ENCODE measurements at regions not wholly inside any gene's neighbourhood (a gene's known extent, or its start where the extent isn't known, plus 50 kb on each side); places are given as distances from the start of the nearest gene placed in this dataset.
"Not testable (repeated sequence)": the region's sequence is repeated elsewhere in the genome, so short reads cannot be mapped to it uniquely, and the experiment has no call there.

GRCh38 chr11:41714101-41714500, 254.6 kb upstream of the LRRC4C start:
- no peak for DNase-seq

- DNase-seq: no peak
These were observed 257.4 kb upstream of the LRRC4C start for GRCh38 chr11:41716862-41717261.

DNA sequence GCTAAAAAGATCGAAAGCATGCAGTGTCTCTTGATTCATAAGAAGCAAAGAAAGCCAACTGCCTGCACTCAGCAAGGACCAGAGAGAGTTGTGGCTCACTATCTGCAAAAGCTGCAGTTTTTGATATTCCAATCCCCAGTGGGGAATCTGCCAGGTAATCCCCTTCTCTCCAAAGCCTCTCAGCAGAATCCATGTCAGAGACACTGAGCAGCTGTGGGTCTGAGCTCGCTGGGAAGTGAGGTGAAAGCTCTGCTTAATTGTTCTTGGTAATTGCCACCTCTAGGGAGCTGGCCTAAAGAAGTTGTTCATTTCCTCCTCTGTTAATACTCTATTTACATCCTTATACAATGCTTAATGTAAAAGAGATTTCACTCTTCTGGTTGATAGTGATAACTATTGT, 261.3 kb upstream of the LRRC4C start:
- no peak for DNase-seq

DNA sequence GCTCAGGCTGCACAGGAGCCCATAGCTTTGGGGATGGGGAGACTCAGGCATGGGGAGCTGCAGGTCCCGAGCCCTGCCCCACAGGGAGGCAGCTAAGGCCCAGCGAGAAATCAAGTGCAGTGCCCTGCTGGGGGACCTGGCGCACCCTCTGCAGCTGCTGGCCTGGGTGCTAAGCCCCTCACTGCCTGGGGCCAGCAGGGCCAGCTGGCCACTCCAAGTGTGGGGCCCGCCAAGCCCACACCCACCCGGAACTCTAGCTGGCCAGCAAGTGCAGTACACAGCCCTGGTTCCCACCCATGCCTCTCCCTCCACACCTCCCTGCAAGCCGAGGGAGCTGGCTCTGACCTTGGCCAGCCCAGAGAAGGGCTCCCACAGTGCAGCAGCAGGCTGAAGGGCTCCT, 268.7 kb upstream of the LRRC4C start:
- not testable (repeated sequence) for DNase-seq

- DNase-seq: no peak
These were observed 315.8 kb upstream of the LRRC4C start for GRCh38 chr11:41775296-41775695.

DNA sequence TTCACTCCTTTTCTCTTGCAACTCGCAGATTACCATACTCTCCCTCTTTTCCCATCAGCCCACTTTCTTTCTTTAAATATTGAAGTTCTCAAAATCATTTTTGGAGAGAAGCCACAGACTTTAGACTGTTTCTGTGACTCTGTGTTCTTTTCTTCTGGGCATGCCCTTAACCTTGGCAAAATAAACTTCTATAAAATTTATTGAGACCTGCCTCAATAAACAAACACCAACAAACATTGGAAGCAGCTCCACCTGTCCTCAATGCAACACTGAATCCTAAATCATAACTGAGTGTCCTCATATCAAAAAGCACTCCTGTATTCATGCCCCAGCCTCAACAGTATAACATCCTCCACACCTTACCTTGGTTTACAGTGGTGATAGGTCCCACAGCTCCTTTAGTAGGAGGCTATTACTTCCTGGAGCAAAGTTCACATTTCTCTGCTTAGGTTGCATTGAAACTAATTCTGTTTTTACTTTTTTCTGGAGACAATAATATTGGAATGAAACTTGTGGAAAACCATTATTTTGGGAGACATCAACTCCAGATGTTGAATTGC, 320.0 kb upstream of the LRRC4C start:
- DNase-seq: no peak

- no peak for DNase-seq
These were observed 322.0 kb upstream of the LRRC4C start for GRCh38 chr11:41781441-41781840.

DNA sequence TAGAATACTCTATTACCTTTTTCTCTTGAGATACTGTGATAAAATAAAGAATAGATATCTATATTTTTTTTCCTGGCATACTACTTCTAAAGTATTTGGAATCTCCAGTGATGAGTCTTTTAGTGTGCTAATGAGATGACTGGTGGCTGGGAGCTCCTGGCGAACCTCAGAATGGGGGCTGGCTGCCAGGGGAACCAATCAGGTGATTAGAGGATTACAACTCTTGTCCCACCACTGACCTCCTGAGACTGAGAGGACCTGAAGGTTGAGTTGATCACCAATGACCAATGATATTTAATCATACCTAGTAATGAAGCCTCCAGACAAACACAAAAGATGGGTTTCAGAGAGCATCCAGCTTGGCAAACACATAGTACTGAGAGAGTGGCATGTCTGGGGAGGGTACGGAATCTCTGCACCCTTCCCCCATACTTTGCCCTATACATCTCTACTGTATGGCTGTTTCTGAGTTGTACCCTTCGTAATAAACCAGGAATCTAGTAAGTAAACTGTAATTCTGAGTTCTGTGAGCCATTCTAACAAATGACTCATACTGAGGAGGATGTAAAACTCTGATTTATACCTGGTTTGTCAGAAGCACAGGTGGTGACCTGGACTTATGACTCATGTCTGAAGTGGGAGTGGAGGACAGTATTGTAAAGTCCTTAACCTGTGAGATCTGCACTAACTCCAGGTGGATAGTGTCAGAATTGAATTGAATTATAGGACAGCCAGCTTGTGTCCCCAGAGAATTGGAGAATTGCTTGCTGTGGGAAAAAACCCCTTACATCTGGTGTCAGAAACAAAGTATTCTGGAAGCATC, 325.3 kb upstream of the LRRC4C start:
- DNase-seq: no peak

DNA sequence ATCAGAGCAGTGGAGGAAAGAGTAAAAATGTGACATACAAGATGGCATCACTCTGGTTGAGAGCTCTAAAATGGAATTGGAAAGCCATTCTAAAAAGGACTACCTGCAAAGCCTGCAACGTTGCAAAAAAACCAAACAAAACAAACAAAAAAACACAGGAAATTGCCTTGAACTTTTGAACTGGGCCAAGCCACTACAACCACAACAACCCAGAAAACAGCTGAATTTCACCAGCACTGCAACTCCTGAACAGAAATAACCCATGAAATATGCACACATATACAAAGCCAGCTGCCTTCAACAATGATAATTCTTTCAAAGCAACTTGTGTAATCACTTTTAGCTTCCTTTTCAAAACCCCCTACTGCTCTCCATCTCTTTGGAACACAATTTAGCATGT, 326.6 kb upstream of the LRRC4C start:
- no peak for DNase-seq

- DNase-seq: no peak
These were observed 328.7 kb upstream of the LRRC4C start for GRCh38 chr11:41788177-41788576.

- no peak for DNase-seq
These were observed 329.9 kb upstream of the LRRC4C start for GRCh38 chr11:41789376-41789775.

- no peak for DNase-seq
These were observed 335.6 kb upstream of the LRRC4C start for GRCh38 chr11:41795004-41795403.

- no peak for DNase-seq
These were observed 340.3 kb upstream of the LRRC4C start for GRCh38 chr11:41799754-41800153.

DNA sequence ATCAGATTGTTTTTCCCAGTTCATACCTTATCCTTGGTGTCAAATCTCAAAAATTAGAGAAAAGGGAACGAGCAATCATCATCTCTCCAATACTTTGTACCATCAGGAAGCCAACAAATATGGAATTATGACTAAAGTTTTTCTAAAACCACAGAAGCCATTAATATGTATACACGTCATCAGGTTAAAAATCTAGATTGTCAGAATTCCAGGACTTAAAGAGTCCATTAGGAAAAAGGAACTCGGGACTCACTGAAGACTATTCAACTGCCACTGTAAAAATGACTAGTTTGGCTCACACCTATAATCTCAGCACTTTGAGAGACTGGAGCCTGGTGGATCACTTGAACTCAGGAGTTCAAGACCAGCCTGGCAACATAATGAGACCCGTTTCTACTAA, 344.4 kb upstream of the LRRC4C start:
- DNase-seq: no peak

DNA sequence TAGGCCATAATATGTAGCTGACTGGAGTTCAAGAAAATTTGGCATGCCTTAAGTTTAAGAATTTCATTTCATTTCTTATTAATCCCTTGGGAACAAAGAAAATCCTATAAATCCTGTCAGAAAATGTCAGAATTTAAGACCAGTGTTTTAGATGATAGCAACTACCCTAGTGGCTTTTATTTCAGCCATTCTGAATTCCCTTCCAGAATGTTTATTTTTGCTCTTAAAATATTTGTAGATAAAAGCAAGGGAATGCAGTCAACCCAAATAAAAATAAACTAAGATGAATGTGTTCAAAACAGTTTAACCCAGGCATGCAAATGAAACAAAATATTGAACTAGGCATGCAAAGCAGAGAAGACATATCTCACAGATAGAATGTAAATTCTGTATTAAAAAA, 356.9 kb upstream of the LRRC4C start:
- no peak for DNase-seq

DNA sequence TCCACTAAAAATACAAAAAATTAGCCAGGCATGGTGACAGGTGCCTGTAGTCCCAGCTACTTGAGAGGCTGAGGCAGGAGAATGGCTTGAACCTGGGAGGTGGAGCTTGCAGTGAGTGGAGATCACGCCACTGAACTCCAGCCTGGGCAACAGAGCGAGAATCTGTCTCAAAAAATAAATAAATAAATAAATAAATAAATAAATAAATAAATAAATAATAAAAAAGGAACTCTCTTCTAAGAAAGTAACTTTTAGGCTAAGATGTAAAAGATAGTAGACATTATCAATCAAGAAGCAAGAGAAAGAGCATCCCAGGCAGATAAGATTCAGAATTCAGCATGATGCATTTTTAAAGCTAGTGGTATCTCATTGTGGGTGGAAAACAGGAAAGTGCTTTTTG, 364.8 kb upstream of the LRRC4C start:
- DNase-seq: not testable (repeated sequence)

GRCh38 chr11:41826085-41826484, 366.6 kb upstream of the LRRC4C start:
- DNase-seq: no peak

- DNase-seq: no peak
These were observed 377.0 kb upstream of the LRRC4C start for GRCh38 chr11:41836431-41836830.

DNA sequence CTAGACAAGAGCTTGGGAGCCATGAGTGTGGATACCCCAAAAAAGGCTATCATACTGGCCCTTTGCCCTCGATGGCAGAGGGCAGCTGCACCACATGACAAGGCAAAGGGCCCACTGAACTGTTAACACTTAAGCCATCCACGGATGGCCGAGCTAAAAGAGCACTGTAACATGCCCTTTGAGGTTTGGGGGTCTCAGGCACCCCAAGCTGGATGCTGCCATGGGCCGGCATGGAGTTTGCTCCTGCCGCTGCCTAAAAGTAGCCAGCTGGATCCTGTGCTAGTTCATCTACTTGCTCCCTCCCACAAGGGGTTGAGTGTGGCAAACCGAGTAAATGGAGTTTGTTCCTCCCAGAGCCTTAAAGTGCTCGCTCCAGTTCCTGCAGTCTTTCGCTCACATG, 383.2 kb upstream of the LRRC4C start:
- DNase-seq: no peak

DNA sequence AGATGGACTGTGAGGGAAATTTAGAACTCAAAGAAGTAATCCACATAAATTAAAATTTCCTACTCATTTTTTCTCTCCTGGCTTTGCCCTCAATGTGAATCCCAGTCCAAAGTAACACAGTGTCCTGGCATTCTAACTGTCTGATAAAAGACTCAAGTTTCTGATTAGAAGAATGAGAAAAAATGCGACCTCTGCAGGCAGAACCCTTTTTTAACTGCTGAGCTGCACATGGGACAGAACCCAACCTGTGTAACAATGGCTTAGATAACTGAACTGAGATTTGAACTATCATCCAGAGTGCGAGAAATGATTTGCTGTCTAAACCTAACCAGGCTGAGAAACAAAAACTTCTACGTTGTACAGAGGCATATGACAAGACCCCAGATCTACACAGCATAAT, 385.6 kb upstream of the LRRC4C start:
- no peak for DNase-seq

- DNase-seq: no peak
These were observed 388.9 kb upstream of the LRRC4C start for GRCh38 chr11:41848349-41848748.

- no peak for DNase-seq
These were observed 389.8 kb upstream of the LRRC4C start for GRCh38 chr11:41849250-41849649.

DNA sequence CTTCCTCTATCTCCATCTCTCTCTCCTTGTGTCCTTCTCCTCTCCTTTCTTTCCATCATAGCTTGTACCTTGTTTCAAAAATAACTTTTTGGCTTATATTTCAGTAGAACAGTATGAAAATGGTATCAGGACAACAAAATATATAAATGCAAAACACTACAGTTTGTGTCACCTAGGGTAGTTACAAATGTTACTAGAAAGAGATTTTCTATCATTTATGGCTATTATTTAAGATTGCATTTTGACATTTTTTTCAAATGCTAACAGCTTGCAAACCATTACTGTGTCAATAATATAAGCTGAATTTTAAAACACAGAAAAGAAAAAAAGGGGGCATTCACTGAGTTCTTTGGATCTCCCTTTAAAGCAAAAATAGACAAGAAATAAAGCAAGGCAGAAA, 392.3 kb upstream of the LRRC4C start:
- no peak for DNase-seq

- no peak for DNase-seq
These were observed 402.4 kb upstream of the LRRC4C start for GRCh38 chr11:41861838-41862237.

DNA sequence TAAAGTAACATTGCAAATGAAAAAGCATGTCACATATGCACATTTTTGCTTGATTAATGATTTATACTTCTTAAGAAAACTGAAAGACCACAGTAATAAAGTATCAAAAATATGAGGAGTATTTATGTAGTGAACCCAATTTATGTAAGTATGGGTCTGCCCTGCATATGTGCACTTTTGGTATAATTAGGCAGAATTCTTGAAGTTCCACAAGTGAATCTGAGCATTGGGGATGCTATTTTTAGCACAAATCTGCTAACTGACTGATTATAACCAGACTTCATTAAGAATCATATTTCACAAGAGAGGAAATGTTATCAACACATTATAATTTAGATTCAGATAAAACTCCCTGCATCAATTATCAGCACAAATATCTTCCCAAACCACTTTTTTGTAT, 407.1 kb upstream of the LRRC4C start:
- DNase-seq: no peak

All from MV-4-11 (cell line).